K562 (cell line): ENCODE measurements at regions not wholly inside any gene's neighbourhood (a gene's known extent, or its start where the extent isn't known, plus 50 kb on each side); places are given as distances from the start of the nearest gene placed in this dataset.

ENCODE experiments used
- ATAC-seq: fragments of 200-7000 bp; cut with Tn5 transposase; 3 replicates; pipeline ENCODE4 v1.9.1; 2020; ENCODE audit warnings: moderate library complexity
- BruUV-seq: library from RNA; stranded (reverse); fragments of 400-500 nt; replicated peaks from 2 replicates; lab custom pipeline; 2021; lab: Mats Ljungman, UMichigan
- CTCF ChIA-PET: fragments of 300-600 bp; formaldehyde crosslinking; extraction: SDS; loops from one replicate; lab custom pipeline; 2021; ENCODE audit warnings: low intra/inter-chr PET ratio; lab: Yijun Ruan, JAX
- POLR2A ChIA-PET: fragments of 300-600, 350-650 bp; sonication (Branson Sonifier 250); formaldehyde crosslinking; extraction: SDS; loops from one replicate; lab custom pipeline; 2021; ENCODE audit warnings: antibody characterized with exemption, inconsistent platforms; lab: Yijun Ruan, JAX
- DNase-seq, 4 experiments: peaks; one replicate each; pipeline versions ENCODE4 v3.0.0 to v3.0.0-alpha.2; 2011 to 2018; ENCODE audit warnings: low spot score in 3 of 4, mixed read lengths in 3 of 4; ENCODE audit errors: extremely low read depth in 1 of 4
- FAIRE-seq: peaks from 2 replicates; lab custom pipeline; 2011; peaks lifted over from hg19 to GRCh38; lab: Jason Lieb, UNC
- H2AFZ ChIP-seq: 2 replicates; pipeline ENCODE4 v1.6.0; 2011; ENCODE audit warnings: low read depth, low read length, control low read depth, inconsistent platforms
- H3K27ac ChIP-seq: fragments of 200-600 bp; 3 replicates; pipeline ENCODE4 v1.8.0; 2011; ENCODE audit warnings: low read depth, mild to moderate bottlenecking, control low read depth, inconsistent platforms, low read length, moderate library complexity, mixed read lengths; ENCODE audit errors: extremely low read depth
- H3K27me3 ChIP-seq, 2 experiments: fragments of 300-600 bp in 1 of 2; 2 replicates in 1 of 2; 3 replicates in 1 of 2; pipeline versions ENCODE4 v1.6.0 to v1.8.0; 2011; ENCODE audit warnings: inconsistent platforms in 2 of 2, low read length in 2 of 2, mild to moderate bottlenecking in 1 of 2, mixed read lengths in 1 of 2, moderate library complexity in 1 of 2; ENCODE audit not compliant: control insufficient read depth in 2 of 2, insufficient read depth in 2 of 2
- H3K36me3 ChIP-seq: fragments of 300-600 bp; 3 replicates; pipeline ENCODE4 v1.8.0; 2011; ENCODE audit warnings: mild to moderate bottlenecking, low read length, inconsistent platforms; ENCODE audit not compliant: control insufficient read depth, insufficient read depth
- H3K4me1 ChIP-seq, 2 experiments: fragments of 200-600 bp in 1 of 2; replicated peaks in 1 of 2; 2 replicates in 1 of 2; 3 replicates in 1 of 2; pipeline versions ENCODE4 v1.5.1 to v1.8.0; 2011; ENCODE audit warnings: inconsistent platforms in 2 of 2, low read length in 2 of 2, mild to moderate bottlenecking in 1 of 2, mixed read lengths in 1 of 2, moderate library complexity in 1 of 2; ENCODE audit not compliant: control insufficient read depth in 2 of 2, insufficient read depth in 2 of 2
- H3K4me2 ChIP-seq: 2 replicates; pipeline ENCODE4 v1.6.1; 2011; ENCODE audit warnings: low read length, control low read depth, inconsistent platforms, mixed read lengths; ENCODE audit not compliant: insufficient read depth
- H3K4me3 ChIP-seq: fragments of 200-600 bp; sonication (generic), shearing (Covaris generic); 2 replicates; pipeline ENCODE4 v1.5.1; 2016; ENCODE audit warnings: control low read depth, inconsistent platforms
- H3K79me2 ChIP-seq: fragments of 200-600 bp; 3 replicates; pipeline ENCODE4 v1.8.0; 2011; ENCODE audit warnings: low read length, inconsistent platforms; ENCODE audit not compliant: control insufficient read depth, insufficient read depth
- H3K9ac ChIP-seq, 2 experiments: 2 replicates each; pipeline versions ENCODE4 v1.6.0 to v1.6.1; 2011; ENCODE audit warnings: low read depth in 2 of 2, low read length in 2 of 2, control low read depth in 1 of 2, inconsistent platforms in 1 of 2, mild to moderate bottlenecking in 1 of 2, mixed read lengths in 1 of 2; ENCODE audit not compliant: insufficient read depth in 1 of 2
- H3K9me1 ChIP-seq: one replicate; pipeline ENCODE4 v1.6.0; 2011; ENCODE audit warnings: inconsistent platforms, mild to moderate bottlenecking, low read length, moderate library complexity; ENCODE audit not compliant: control insufficient read depth, insufficient read depth
- H3K9me3 ChIP-seq: replicated peaks from 2 replicates; pipeline ENCODE4 v1.5.1; 2011; ENCODE audit warnings: low read depth, low read length, inconsistent platforms; ENCODE audit not compliant: control insufficient read depth, insufficient read depth
- H4K20me1 ChIP-seq: replicated peaks from 2 replicates; pipeline ENCODE4 v1.6.1; 2011; ENCODE audit warnings: low read length, inconsistent platforms, mixed read lengths; ENCODE audit not compliant: control insufficient read depth, insufficient read depth
- ARHGAP35 ChIP-seq: fragments of 450-650 bp; IDR thresholded peaks from 2 replicates; pipeline ENCODE4 v1.6.1; 2018; ENCODE audit not compliant: partially characterized antibody
- CBX8 ChIP-seq: fragments of 200-600 bp; sonication (generic); IDR thresholded peaks from 2 replicates; pipeline ENCODE4 v1.6.1; 2012; ENCODE audit warnings: borderline replicate concordance, mixed run types, low read depth, mild to moderate bottlenecking, moderate library complexity, mixed read lengths, low read length, control low read depth, inconsistent platforms; ENCODE audit not compliant: poor library complexity, severe bottlenecking; ENCODE audit errors: extremely low read depth
- CEBPG ChIP-seq, 3 experiments: fragments of 200-800 bp in 1 of 3; sonication (Bioruptor generic) in 1 of 3; sonication (generic) in 1 of 3; formaldehyde crosslinking in 1 of 3; IDR thresholded peaks in 2 of 3; conservative IDR thresholded peaks in 1 of 3; 2 replicates each; pipeline versions ENCODE4 v1.6.1 to v1.8.0; 2016 to 2022; ENCODE audit warnings: missing compliant biosample characterization in 2 of 3, missing genetic modification characterization in 2 of 3, mild to moderate bottlenecking in 1 of 3, missing genetic modification reagents in 1 of 3
- CREM ChIP-seq: IDR thresholded peaks from 2 replicates; pipeline ENCODE4 v1.6.1; 2014; ENCODE audit warnings: antibody characterized with exemption, low read depth
- E2F3 ChIP-seq: fragments of 250-450 bp; sonication (Bioruptor Pico); IDR thresholded peaks from 2 replicates; pipeline ENCODE4 v1.4.0; 2020; ENCODE audit warnings: mild to moderate bottlenecking
- E2F6 ChIP-seq, 2 experiments: IDR thresholded peaks; 2 replicates each; pipeline ENCODE4 v1.6.1; 2011; ENCODE audit warnings: borderline replicate concordance in 1 of 2, control low read depth in 1 of 2, low read depth in 1 of 2, low read length in 1 of 2, mild to moderate bottlenecking in 1 of 2, mixed read lengths in 1 of 2, moderate library complexity in 1 of 2; ENCODE audit not compliant: insufficient read depth in 1 of 2, insufficient read length in 1 of 2, poor library complexity in 1 of 2, severe bottlenecking in 1 of 2; ENCODE audit errors: extremely low read depth in 1 of 2
- LARP7 ChIP-seq: fragments of 450-650 bp; IDR thresholded peaks from 2 replicates; pipeline ENCODE4 v1.6.1; 2016
- MLLT1 ChIP-seq, 2 experiments: fragments of 450-650 bp; IDR thresholded peaks; 2 replicates each; pipeline ENCODE4 v1.6.1; 2016
- PTBP1 ChIP-seq: fragments of 200-400 bp; formaldehyde crosslinking; IDR thresholded peaks from 2 replicates; pipeline ENCODE4 v1.6.1; 2017; ENCODE audit warnings: low read depth, low read length
- SNRNP70 ChIP-seq: fragments of 200-400 bp; formaldehyde crosslinking; optimal IDR thresholded peaks from 2 replicates; pipeline ENCODE3; 2017; ENCODE audit warnings: low read depth, low read length
- SPI1 ChIP-seq: IDR thresholded peaks from 2 replicates; pipeline ENCODE4 v1.6.1; 2011; ENCODE audit warnings: low read depth, low read length, control low read depth, borderline replicate concordance
- ZNF586 ChIP-seq: fragments of 450-650 bp; formaldehyde crosslinking; conservative IDR thresholded peaks from 2 replicates; pipeline ENCODE4 v1.4.0; 2020; ENCODE audit warnings: mild to moderate bottlenecking, moderate library complexity
- ZNF79 ChIP-seq: fragments of 250-450 bp; sonication (Bioruptor Pico); IDR thresholded peaks from 2 replicates; pipeline ENCODE4 v1.4.0; 2020; ENCODE audit warnings: low read depth, mild to moderate bottlenecking, moderate library complexity
- WGBS: fragments of 100-300 bp; shearing (Covaris generic); methylation state at CpG from one replicate; pipeline ENCODE4 v1.1.6; 2016; ENCODE audit warnings: low coverage, mixed read lengths; ENCODE audit not compliant: insufficient coverage; ENCODE audit errors: missing lambda C conversion rate; 5-methylcytosine and 5-hydroxymethylcytosine counted together
- in situ Hi-C: fragments of 300-500 bp; cut with MboI; formaldehyde crosslinking; loops from 4 replicates; pipeline ENCODE4 v1.15.0; 2018; ENCODE audit warnings: inconsistent platforms, mixed read lengths
- intact Hi-C: fragments of 100-400 bp; cut with micrococcal nuclease; formaldehyde crosslinking; loops from 2 replicates; pipeline ENCODE4 v1.14.2; 2022

- TF ChIP-seq ZNF79 (CRISPR knock-in tag) (no peak), SPI1 (no peak), ZNF586 (CRISPR knock-in tag) (no peak), SNRNP70 (no peak), MLLT1 (IDR thresholded peaks at IDR 0.05) (no peak)
Observed at GRCh38 chr10:108980869-108981268, 942.4 kb downstream of the XPNPEP1 start (continued).

GRCh38 chr10:108975459-108976058 is 947.8 kb downstream of the XPNPEP1 start:
- no TSS peak for BruUV-seq
- ChIA-PET POLR2A (no interaction called here), CTCF (no interaction called here)
- H2AFZ ChIP-seq, result no peak overlapping the region
- H3K27ac ChIP-seq, result no peak overlapping the region
- no peaks in the 10 kb centered on the region for H3K9me3 ChIP-seq
- no peaks in the 10 kb centered on the region for H3K36me3 ChIP-seq
- H3K4me3 ChIP-seq, result no peak overlapping the region
- no peak overlapping the region for H3K9ac ChIP-seq
- no peak for ATAC-seq
- no peaks in the 10 kb centered on the region for H3K79me2 ChIP-seq
- H3K27me3 ChIP-seq, result no peaks in the 10 kb centered on the region
- no peak overlapping the region for H3K4me2 ChIP-seq
- no peaks in the 10 kb centered on the region for H3K4me1 ChIP-seq
- intact Hi-C loops, result no loop called here
- H3K9me1 ChIP-seq, result no peaks in the 10 kb centered on the region
- no peak for FAIRE-seq
- TF ChIP-seq CREM (no peak), E2F6 (IDR thresholded peaks at IDR 0.05; ENCODE audit: borderline replicate concordance in 1 of 2, extremely low read depth in 1 of 2, insufficient read depth in 1 of 2, insufficient read length in 1 of 2, low read depth in 1 of 2, low read length in 1 of 2, poor library complexity in 1 of 2, severe bottlenecking in 1 of 2) (no peak), LARP7 (no peak), E2F3 (CRISPR knock-in tag) (no peak), CBX8 (no peak), PTBP1 (no peak), CEBPG (CRISPR knock-in tag; IDR thresholded peaks at IDR 0.05) (no peak), CEBPG (tag; conservative IDR thresholded peaks at IDR 0.05 in 1 of 2, IDR thresholded peaks at IDR 0.05 in 1 of 2) (no peak), ARHGAP35 (no peak)
- H4K20me1 ChIP-seq, result no peaks in the 10 kb centered on the region
- WGBS, result 0% methylated on average over 3 of the region's 3 CpGs
- no peak for DNase-seq
- in situ Hi-C loops, result no loop called here
